Activated T-cell treated with anti-CD3 and anti-CD28 coated beads, Interleukin-2, amount 50 U/mL, for 24 hours (primary cell): ENCODE measurements at regions not wholly inside any gene's neighbourhood (a gene's known extent, or its start where the extent isn't known, plus 50 kb on each side); places are given as distances from the start of the nearest gene placed in this dataset.

Experiments
- DNase-seq: peaks from one replicate; pipeline ENCODE4 v3.0.0-alpha.2; 2020
- H3K27ac Mint-ChIP-seq: 2 replicates; pipeline ENCODE4 v1.8.0; 2020; ENCODE audit warnings: mild to moderate bottlenecking, mixed read lengths
- H3K27me3 Mint-ChIP-seq: 2 replicates; pipeline ENCODE4 v1.8.0; 2020; ENCODE audit warnings: mixed read lengths
- H3K36me3 Mint-ChIP-seq: 2 replicates; pipeline ENCODE4 v1.8.0; 2020; ENCODE audit warnings: low read depth, mixed read lengths
- H3K4me1 Mint-ChIP-seq: 2 replicates; pipeline ENCODE4 v1.8.0; 2020; ENCODE audit warnings: low read depth, mixed read lengths
- H3K4me3 Mint-ChIP-seq: 2 replicates; pipeline ENCODE4 v1.8.0; 2020; ENCODE audit warnings: mild to moderate bottlenecking, moderate library complexity, mixed read lengths
- H3K9me3 Mint-ChIP-seq: 2 replicates; pipeline ENCODE4 v1.8.0; 2020; ENCODE audit warnings: mixed read lengths

DNA sequence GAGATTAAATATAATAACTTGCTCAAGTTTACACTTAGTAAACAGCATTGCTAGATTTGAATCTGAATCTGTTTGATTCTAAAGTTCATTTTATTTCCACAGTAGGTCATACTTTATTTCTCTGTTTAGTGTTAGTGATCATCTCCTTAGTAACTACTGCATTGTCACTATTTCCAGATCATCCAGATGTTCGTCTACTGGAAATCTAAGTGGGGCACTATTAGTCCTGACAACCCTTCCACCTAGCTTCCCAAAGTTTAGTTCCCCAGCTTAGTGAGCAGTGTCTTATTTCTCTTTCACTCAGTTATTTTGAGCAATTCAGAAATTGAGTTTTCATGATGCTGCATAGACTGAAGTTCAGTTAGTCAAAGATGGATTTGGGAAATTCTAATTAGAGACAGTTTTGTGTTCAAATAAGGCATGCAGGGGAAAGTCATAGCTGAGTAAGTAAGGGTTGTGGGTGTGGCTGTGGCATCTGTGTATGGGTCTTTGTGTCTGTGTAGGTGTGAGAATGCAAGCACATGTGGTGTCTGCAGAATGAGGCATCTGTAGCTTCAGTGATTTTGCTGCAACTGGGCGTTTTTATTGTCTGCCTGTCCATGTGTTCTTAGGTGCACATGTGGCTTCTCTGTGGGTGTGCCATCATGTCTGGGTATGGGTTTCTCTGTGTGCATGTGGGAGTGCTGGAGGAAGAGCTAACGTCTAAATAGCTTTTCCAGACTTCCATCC lies 107.3 kb downstream of the NTMT2 start:
- Mint-ChIP-seq H3K36me3 (no peaks in the 10 kb centered on the region), H3K4me1 (peaks cover 6% of the 10 kb centered on the region), H3K27me3 (no peaks in the 10 kb centered on the region), H3K9me3 (no peaks in the 10 kb centered on the region), H3K4me3 (no peak overlapping the region), H3K27ac (no peak overlapping the region)
- DNase-seq = no peak

DNA sequence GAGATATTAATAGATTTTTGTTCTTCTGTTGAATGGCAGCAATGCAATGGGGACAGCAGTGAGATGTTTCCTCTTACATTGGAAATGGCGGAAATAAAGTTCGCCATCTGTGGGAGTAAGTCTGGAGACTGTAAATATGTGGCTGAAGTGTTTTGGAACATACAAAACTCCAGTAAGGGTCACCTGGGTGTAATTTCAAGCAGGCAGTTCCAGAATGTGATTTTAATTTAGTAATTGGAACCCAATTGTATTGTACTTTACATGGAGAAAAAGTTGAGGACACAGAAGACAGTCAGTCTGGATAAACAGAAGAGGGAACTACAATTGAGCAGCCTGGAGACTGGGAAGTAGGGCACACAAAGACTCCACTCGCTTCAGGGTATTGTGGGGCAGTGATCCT lies 108.6 kb downstream of the NTMT2 start:
- H3K36me3 Mint-ChIP-seq = no peaks in the 10 kb centered on the region
- DNase-seq = no peak
- H3K4me3 Mint-ChIP-seq = no peak overlapping the region
- H3K27me3 Mint-ChIP-seq = no peaks in the 10 kb centered on the region
- no peaks in the 10 kb centered on the region for H3K4me1 Mint-ChIP-seq
- H3K27ac Mint-ChIP-seq = no peak overlapping the region
- H3K9me3 Mint-ChIP-seq = no peaks in the 10 kb centered on the region

DNA sequence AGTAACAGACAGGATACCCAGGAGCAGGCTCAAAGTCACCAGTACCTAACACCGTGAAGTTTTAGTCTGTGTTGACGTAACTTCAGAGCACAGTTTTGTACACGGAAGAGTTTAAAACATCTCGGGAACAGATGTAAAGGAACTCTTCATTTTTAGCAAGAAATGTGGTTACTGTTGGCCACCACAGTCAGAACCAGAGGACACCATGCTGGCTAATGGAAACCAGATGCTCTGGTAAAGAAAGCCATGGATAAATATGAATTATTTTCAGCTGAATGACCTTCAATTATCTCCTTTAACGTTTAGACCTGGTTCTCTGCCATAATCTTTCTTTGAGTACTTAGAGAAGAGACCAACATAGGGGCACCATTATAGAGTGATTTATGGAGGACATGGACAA lies 115.9 kb downstream of the NTMT2 start:
- no peaks in the 10 kb centered on the region for H3K36me3 Mint-ChIP-seq
- H3K4me3 Mint-ChIP-seq = no peak overlapping the region
- no peak overlapping the region for H3K27ac Mint-ChIP-seq
- peaks cover 3% of the 10 kb centered on the region for H3K27me3 Mint-ChIP-seq
- no peak for DNase-seq
- peaks cover 2% of the 10 kb centered on the region for H3K4me1 Mint-ChIP-seq
- no peaks in the 10 kb centered on the region for H3K9me3 Mint-ChIP-seq

DNA sequence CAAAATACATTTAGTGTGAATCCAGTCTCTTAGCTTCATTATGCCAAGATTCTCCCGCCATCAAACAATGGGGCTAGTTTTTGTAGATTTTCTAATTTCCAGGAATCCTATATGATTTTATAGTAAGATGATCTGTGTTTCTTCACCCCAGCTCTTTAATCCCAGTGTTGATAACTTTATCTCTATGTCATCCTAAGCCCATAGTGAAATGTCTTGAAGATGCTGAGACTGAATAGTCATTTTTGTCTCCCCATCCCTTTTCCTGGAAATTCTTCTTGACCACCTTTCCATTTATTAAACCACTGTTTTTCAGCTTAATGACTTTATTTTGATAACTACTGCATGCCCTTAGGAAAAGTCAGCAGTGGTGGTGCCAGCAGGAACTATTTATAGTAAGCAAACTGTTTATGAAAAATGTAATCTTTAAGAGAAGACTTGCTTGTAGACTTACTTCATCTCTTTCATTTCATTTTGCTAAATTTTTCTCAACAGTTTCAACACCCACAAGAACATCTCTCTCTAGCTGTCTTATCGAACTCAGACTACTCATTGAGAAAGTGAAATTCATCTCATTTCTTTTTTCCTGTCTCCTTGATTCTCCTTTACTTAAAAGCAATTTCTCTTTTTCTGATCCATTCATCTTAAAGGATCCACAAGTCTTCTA lies 116.6 kb downstream of the NTMT2 start:
- H3K27ac Mint-ChIP-seq = no peak overlapping the region

DNA sequence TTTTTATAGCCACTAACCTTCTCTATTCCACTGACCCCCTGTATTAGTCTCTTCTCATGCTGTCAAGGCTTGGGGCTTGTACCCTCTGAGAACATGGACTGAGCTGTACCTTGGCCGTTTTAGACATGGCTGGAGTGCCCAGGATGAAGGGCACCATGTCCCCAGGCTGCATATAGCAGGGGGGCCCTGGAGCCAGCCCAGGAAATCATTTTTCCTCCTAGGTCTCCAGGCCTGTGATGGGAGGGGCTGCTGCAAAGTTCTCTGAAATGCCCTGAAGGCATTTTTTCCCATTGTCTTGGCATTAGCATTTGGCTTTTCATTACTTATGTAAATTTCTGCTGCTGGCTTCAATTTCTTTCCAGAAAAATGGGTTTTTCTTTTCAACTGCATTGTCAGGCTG lies 119.5 kb downstream of the NTMT2 start:
- Mint-ChIP-seq H3K27me3 (peaks cover 7% of the 10 kb centered on the region), H3K4me3 (no peak overlapping the region), H3K9me3 (no peaks in the 10 kb centered on the region), H3K27ac (no peak overlapping the region), H3K36me3 (no peaks in the 10 kb centered on the region), H3K4me1 (peaks cover 2% of the 10 kb centered on the region)
- DNase-seq = no peak

More for the DNA sequence above, 116.6 kb downstream of the NTMT2 start:
- no peak overlapping the region for H3K4me3 Mint-ChIP-seq
- H3K4me1 Mint-ChIP-seq = peaks cover 2% of the 10 kb centered on the region
- no peak for DNase-seq
- H3K9me3 Mint-ChIP-seq = no peaks in the 10 kb centered on the region
- no peaks in the 10 kb centered on the region for H3K36me3 Mint-ChIP-seq
- peaks cover 7% of the 10 kb centered on the region for H3K27me3 Mint-ChIP-seq

DNA sequence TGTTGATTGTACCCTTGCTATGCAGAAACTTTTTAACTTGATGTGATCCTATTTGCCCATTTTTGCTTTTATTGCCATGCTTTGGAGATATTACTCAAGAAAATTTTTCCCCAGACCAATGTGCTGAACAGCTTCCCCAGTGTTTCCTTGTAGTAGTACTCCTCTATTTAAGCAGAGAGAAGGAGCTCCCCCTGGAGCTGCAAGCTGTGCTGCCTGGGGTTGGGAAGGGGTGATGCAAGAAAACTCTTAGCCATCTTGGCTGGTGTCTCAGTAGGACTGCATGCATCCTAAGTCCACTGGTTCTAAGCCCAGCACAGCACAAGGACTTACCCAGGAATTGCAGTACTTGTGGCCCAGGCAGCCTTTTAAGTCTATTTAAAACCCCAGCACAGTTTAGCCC lies 121.6 kb downstream of the NTMT2 start:
- no peaks in the 10 kb centered on the region for H3K36me3 Mint-ChIP-seq
- H3K27ac Mint-ChIP-seq = no peak overlapping the region
- peaks cover 2% of the 10 kb centered on the region for H3K4me1 Mint-ChIP-seq
- H3K27me3 Mint-ChIP-seq = peaks cover 10% of the 10 kb centered on the region
- H3K9me3 Mint-ChIP-seq = no peaks in the 10 kb centered on the region
- no peak for DNase-seq
- no peak overlapping the region for H3K4me3 Mint-ChIP-seq

DNA sequence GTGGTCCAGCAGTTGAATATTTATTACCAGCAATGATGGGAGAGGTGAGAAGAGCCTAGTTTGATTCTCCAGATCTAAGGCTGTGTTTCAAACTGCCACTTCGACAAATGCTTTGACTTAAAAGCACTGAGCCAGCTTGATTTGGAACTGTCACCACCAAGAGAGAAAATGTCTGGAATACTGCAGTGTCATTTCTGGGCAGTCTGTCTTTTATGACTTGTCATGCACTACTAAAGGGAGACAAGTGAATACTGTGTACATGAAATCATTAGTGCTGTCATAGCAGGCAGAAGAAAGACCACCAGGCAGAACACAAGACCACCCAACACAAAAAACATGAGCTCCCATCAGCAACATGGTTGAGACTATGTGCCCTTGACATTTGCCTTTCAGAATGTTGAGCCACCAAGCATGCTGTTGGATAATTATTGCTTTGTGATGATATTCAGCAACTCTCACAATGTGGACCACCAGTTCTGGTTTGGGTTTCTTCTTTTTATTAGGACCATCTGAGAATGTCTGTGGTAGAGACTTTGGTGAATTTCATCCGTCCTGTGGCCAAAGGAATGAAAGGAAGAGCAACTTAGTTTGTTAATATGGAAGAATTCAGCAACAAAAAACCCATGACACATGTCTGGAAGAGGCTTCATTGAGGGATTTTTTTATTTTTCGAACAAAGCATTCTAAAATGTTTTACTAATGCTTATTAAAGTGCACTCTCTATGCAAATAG lies 125.8 kb downstream of the NTMT2 start:
- Mint-ChIP-seq H3K9me3 (no peaks in the 10 kb centered on the region), H3K4me1 (no peaks in the 10 kb centered on the region), H3K27me3 (peaks cover 27% of the 10 kb centered on the region), H3K4me3 (no peak overlapping the region), H3K36me3 (no peaks in the 10 kb centered on the region), H3K27ac (no peak overlapping the region)
- DNase-seq = no peak

DNA sequence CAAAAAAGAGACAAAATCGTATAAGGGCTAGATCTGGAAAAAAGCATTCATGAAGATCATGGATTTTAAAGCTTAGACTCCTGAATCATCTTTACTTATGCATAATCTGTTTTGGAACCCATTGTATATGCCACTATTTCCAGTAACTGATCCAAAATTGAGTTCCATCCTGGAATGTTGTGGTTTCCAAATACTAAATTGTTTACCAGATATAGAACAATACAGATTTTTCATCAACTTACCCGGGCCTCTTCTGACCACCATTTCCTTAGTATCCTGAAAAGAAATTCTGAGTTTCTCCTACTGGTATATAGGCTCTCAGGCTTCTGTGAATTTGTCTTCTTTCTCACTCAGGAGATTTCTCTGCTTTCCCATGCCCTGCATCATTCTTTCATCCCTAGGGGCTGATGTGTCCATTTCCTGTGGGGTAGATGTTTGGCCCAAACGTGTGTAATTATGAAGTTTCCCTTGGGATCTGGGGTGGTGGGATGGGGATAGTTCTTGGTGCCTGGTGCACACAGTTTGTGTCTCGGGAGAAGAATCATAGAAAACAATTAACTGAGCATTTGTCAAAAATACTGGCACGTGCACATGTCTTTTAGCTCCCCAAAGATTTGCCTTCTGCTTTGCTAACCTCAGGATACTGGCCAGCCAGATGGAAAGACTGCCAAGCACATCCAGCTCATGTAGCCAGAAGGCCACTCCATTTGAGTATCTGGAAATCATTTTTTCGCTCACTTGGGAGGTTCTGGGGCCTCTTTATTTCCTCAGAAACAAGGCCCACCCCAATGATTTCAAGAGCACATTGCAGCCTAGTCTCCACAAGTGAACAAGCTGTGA lies 127.8 kb downstream of the NTMT2 start:
- H3K27ac Mint-ChIP-seq = no peak overlapping the region
- H3K27me3 Mint-ChIP-seq = peaks cover 36% of the 10 kb centered on the region
- no peak overlapping the region for H3K4me3 Mint-ChIP-seq
- no peaks in the 10 kb centered on the region for H3K36me3 Mint-ChIP-seq
- no peaks in the 10 kb centered on the region for H3K9me3 Mint-ChIP-seq
- no peaks in the 10 kb centered on the region for H3K4me1 Mint-ChIP-seq
- no peak for DNase-seq

DNA sequence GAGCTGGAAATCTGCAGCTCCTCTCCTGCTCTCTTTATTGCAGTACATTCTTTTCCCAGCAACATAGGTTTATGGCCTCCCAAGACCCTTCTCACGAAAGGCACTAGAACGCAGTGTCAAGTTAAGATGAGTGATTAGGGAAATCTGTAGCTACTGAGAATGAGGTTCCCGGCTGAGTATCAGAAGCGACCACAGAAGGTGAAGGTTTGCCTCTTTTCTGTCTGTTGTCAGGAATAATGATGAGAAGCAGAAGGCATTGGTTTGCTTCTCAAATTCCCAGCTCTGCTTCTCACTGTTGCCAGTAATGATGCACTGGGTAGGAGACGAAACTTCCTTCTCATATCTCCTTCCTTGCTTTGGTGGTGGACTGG lies 128.4 kb downstream of the NTMT2 start:
- H3K27ac Mint-ChIP-seq = no peak overlapping the region
- H3K9me3 Mint-ChIP-seq = peaks cover 2% of the 10 kb centered on the region
- no peaks in the 10 kb centered on the region for H3K36me3 Mint-ChIP-seq
- DNase-seq = no peak
- H3K4me1 Mint-ChIP-seq = no peaks in the 10 kb centered on the region
- H3K27me3 Mint-ChIP-seq = peaks cover 42% of the 10 kb centered on the region
- H3K4me3 Mint-ChIP-seq = no peak overlapping the region

DNA sequence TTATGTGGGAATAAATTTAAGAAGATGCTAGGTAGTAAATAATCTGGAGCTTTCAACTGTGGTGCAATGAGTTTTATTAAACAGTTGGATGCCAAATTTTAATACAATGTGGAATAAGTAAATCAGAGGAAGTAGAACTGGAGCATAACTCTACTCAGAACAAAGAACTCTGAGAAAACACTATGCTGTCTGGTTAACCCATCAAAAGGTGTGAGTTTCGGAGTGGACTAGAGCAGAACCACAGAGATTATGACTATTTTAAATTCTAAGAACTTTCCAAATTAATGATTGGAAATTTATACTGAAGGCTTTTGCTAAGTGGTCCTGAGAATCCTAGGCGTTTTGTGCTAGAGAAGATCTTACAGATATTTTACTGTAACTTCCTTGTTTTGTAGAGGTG lies 132.2 kb downstream of the NTMT2 start:
- DNase-seq = no peak
- peaks cover 2% of the 10 kb centered on the region for H3K9me3 Mint-ChIP-seq
- no peak overlapping the region for H3K4me3 Mint-ChIP-seq
- no peaks in the 10 kb centered on the region for H3K4me1 Mint-ChIP-seq
- H3K27me3 Mint-ChIP-seq = peaks cover 38% of the 10 kb centered on the region
- H3K27ac Mint-ChIP-seq = no peak overlapping the region
- no peaks in the 10 kb centered on the region for H3K36me3 Mint-ChIP-seq

DNA sequence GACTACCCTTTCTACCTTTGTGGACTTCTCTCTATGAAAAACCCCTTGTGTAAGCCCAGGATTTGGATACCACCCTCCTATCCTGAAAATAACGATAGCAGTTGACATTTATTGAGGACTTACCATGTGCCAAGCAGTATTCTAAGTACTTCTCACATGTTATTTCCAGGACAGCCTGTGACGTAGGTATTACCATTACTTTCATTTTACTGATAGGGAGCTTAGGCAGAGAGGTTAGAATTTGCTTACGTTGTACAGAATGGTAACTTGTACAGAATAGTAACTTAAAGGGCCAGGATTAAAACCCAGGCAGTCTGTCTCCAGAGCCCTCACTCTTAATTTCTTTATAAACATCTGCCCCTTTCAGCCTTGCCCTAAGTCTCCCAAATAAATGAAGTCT lies 138.3 kb downstream of the NTMT2 start:
- Mint-ChIP-seq H3K4me1 (no peaks in the 10 kb centered on the region), H3K4me3 (no peak overlapping the region), H3K36me3 (no peaks in the 10 kb centered on the region), H3K27me3 (peaks cover 2% of the 10 kb centered on the region), H3K27ac (no peak overlapping the region), H3K9me3 (peaks cover under 1% of the 10 kb centered on the region)
- DNase-seq = no peak

DNA sequence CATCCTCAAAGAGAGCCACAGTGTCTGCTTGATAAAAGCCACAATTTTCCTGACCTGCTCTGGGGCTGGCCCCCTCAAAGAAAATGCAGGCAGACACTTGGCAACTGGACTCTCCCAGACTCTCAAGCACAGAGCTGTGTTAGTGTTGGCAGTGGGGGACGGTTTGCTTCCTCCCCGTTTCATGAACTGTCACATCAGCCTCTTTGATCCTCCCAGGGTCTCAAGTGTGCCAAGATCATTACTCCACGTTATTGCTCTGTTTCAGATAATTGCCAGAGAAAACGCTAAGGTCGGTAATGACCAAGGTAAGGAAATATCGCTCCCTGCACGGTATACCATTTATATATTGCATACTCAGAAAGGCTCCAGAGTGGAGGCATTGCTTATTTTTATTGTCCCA lies 138.8 kb downstream of the NTMT2 start:
- H3K4me1 Mint-ChIP-seq = no peaks in the 10 kb centered on the region
- peaks cover 3% of the 10 kb centered on the region for H3K27me3 Mint-ChIP-seq
- no peak for DNase-seq
- H3K4me3 Mint-ChIP-seq = no peak overlapping the region
- no peaks in the 10 kb centered on the region for H3K36me3 Mint-ChIP-seq
- H3K9me3 Mint-ChIP-seq = no peaks in the 10 kb centered on the region
- no peak overlapping the region for H3K27ac Mint-ChIP-seq

DNA sequence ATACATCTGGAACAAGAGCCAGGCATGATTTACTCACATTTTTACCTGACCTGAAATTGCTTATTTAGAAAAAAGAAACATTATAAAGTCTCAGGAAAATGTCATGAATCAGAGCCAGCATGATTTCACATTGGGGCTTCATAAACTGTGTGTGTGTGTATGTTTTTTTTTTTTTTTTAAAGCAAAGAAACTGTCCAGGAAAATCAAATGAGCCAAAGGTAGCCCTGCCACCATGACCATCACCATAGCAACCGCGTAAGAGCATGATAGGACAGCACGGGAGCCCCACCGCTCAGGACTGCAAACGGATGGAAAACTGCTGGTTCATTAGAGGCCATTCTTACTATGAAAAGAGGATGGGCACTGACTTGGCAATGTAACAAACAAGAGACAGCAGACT lies 139.2 kb downstream of the NTMT2 start:
- Mint-ChIP-seq H3K27me3 (peaks cover 5% of the 10 kb centered on the region), H3K27ac (no peak overlapping the region), H3K36me3 (no peaks in the 10 kb centered on the region), H3K4me1 (no peaks in the 10 kb centered on the region), H3K9me3 (no peaks in the 10 kb centered on the region), H3K4me3 (no peak overlapping the region)
- DNase-seq = no peak

DNA sequence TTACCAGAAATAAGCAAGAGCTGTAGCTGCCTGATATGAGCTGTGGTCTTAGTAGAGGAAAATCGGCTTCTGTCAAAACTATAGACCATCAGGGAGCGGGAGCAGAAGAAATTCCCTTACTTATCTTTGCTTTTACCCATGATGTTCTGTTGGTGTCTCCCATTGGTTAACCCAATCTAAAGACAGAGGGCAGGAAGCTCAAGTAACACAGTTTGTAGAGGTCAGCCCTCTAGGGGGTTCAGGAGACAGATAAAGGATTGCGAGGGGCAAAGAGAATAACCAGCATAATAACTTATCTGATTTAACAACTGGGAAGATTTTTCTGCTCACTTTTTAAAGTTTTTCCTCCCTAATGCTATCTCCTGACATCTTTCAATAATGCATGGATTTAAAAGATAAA lies 142.4 kb downstream of the NTMT2 start:
- H3K36me3 Mint-ChIP-seq = no peaks in the 10 kb centered on the region
- H3K27me3 Mint-ChIP-seq = peaks cover 7% of the 10 kb centered on the region
- no peaks in the 10 kb centered on the region for H3K4me1 Mint-ChIP-seq
- H3K4me3 Mint-ChIP-seq = no peak overlapping the region
- no peak for DNase-seq
- no peak overlapping the region for H3K27ac Mint-ChIP-seq
- H3K9me3 Mint-ChIP-seq = no peaks in the 10 kb centered on the region
